ENCODE measurements at regions not wholly inside any gene's neighbourhood (a gene's known extent, or its start where the extent isn't known, plus 50 kb on each side); places are given as distances from the start of the nearest gene placed in this dataset.

DNA sequence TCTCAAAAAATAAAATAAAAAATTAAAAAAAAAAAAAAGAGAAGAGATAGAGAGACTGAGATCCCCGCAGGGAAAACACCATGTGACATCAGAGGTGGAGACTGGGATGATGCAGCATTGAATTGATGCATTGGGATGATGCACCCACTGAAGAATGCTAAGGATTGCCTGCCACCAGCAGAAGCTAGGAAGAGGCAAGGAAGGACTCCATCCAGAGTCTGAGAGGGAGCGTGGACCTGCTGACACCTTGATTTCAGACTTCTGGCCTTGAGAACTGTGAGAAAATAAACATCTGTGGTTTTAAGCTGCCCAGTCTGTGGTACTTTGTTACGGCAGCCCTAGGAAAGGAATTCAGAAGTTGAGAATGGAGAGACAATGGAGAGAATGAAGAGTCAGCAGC lies 89.8 kb upstream of the PRPS1L1 start:
- TF ChIP-seq, protein P1, sequence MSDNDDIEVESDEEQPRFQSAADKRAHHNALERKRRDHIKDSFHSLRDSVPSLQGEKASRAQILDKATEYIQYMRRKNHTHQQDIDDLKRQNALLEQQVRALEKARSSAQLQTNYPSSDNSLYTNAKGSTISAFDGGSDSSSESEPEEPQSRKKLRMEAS (IDR thresholded peaks at IDR 0.05), result no peak
- TF ChIP-seq, protein P2, sequence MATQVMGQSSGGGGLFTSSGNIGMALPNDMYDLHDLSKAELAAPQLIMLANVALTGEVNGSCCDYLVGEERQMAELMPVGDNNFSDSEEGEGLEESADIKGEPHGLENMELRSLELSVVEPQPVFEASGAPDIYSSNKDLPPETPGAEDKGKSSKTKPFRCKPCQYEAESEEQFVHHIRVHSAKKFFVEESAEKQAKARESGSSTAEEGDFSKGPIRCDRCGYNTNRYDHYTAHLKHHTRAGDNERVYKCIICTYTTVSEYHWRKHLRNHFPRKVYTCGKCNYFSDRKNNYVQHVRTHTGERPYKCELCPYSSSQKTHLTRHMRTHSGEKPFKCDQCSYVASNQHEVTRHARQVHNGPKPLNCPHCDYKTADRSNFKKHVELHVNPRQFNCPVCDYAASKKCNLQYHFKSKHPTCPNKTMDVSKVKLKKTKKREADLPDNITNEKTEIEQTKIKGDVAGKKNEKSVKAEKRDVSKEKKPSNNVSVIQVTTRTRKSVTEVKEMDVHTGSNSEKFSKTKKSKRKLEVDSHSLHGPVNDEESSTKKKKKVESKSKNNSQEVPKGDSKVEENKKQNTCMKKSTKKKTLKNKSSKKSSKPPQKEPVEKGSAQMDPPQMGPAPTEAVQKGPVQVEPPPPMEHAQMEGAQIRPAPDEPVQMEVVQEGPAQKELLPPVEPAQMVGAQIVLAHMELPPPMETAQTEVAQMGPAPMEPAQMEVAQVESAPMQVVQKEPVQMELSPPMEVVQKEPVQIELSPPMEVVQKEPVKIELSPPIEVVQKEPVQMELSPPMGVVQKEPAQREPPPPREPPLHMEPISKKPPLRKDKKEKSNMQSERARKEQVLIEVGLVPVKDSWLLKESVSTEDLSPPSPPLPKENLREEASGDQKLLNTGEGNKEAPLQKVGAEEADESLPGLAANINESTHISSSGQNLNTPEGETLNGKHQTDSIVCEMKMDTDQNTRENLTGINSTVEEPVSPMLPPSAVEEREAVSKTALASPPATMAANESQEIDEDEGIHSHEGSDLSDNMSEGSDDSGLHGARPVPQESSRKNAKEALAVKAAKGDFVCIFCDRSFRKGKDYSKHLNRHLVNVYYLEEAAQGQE (IDR thresholded peaks at IDR 0.05; ENCODE audit: low read depth), result no peak
- TF ChIP-seq EP300 (IDR thresholded peaks at IDR 0.05; ENCODE audit: borderline replicate concordance) (no peak), RAD21 (IDR thresholded peaks at IDR 0.05; ENCODE audit: low read depth) (no peak), ZBTB7A (IDR thresholded peaks at IDR 0.05; ENCODE audit: low read depth) (no peak), CREB1 (IDR thresholded peaks at IDR 0.05; ENCODE audit: low read depth) (no peak), EGR1 (IDR thresholded peaks at IDR 0.05) (no peak), TEAD4 (IDR thresholded peaks at IDR 0.05) (no peak), TAF1 (IDR thresholded peaks at IDR 0.05; ENCODE audit: low read depth) (no peak), FOXM1 (IDR thresholded peaks at IDR 0.05; ENCODE audit: borderline replicate concordance, low read depth) (no peak)
- TF ChIP-seq, protein P3, sequence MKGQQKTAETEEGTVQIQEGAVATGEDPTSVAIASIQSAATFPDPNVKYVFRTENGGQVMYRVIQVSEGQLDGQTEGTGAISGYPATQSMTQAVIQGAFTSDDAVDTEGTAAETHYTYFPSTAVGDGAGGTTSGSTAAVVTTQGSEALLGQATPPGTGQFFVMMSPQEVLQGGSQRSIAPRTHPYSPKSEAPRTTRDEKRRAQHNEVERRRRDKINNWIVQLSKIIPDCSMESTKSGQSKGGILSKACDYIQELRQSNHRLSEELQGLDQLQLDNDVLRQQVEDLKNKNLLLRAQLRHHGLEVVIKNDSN (IDR thresholded peaks at IDR 0.05), result no peak

Data from Ishikawa (cell line).